ENCODE measurements at regions not wholly inside any gene's neighbourhood (a gene's known extent, or its start where the extent isn't known, plus 50 kb on each side); places are given as distances from the start of the nearest gene placed in this dataset. TPM values are rescaled to one million over a fixed set of nuclear protein-coding genes. Genes with fewer than 3 reads are reported as not detected.

- H3K9me3 ChIP-seq (replicated peaks in 1 of 2; ENCODE audit: control insufficient read depth in 1 of 2, insufficient read depth in 1 of 2, low read length in 2 of 2) = peaks cover 0 to 3% of the 10 kb centered on the region in 2 donors
- WGBS (ENCODE audit: insufficient coverage) = no CpG with 5 or more reads among the region's 3 CpGs
- H3K4me1 ChIP-seq (ENCODE audit: control insufficient read depth in 1 of 2, insufficient read depth in 2 of 2, low read length in 2 of 2) = no peaks in the 10 kb centered on the region
- no peaks in the 10 kb centered on the region for H3K36me3 ChIP-seq (replicated peaks in 1 of 2; ENCODE audit: control insufficient read depth in 1 of 2, insufficient read depth in 2 of 2, low read length in 2 of 2)
- Mint-ChIP-seq H3K36me3 (no peaks in the 10 kb centered on the region), H3K27me3 (ENCODE audit: low read depth in 3 of 3) (peaks cover 0 to 4% (median 0%) of the 10 kb centered on the region in 3 donors), H3K4me3 (no peak overlapping the region), H3K27ac (no peak overlapping the region), H3K4me1 (no peaks in the 10 kb centered on the region), H3K9me3 (peaks cover 0 to 16% (median 4%) of the 10 kb centered on the region in 7 donors)
- no peak overlapping the region for H2AFZ ChIP-seq (ENCODE audit: insufficient read depth, low read depth, low read length, poor library complexity, severe bottlenecking)
- no peak overlapping the region for H3K27ac ChIP-seq (ENCODE audit: low read depth in 1 of 2, low read length in 2 of 2)
- intact Hi-C loops (cut with micrococcal nuclease) = no loop called here
- no peak overlapping the region for H3K4me3 ChIP-seq (replicated peaks in 1 of 3; ENCODE audit: low read depth in 2 of 3, low read length in 3 of 3)
- no peak for TF ChIP-seq CTCF (IDR thresholded peaks at IDR 0.05)
- no peak for DNase-seq
- H3K9ac ChIP-seq (ENCODE audit: insufficient read depth, low read length, poor library complexity, severe bottlenecking) = no peak overlapping the region
- no peaks in the 10 kb centered on the region for H4K20me1 ChIP-seq (ENCODE audit: insufficient read depth, low read length)
- H3K79me2 ChIP-seq (ENCODE audit: insufficient read depth, low read length) = no peaks in the 10 kb centered on the region
- H3K4me2 ChIP-seq (replicated peaks; ENCODE audit: extremely low read depth, low read length, poor library complexity, severe bottlenecking) = no peak overlapping the region
- no peaks in the 10 kb centered on the region for H3K27me3 ChIP-seq (ENCODE audit: control insufficient read depth in 2 of 2, insufficient read depth in 2 of 2, low read length in 2 of 2)
These were observed 579.9 kb downstream of the CDH18 start for GRCh38 chr5:19408149-19408548.

- Mint-ChIP-seq H3K27me3 (ENCODE audit: low read depth in 3 of 3) (peaks cover 0 to 4% (median 0%) of the 10 kb centered on the region in 3 donors), H3K27ac (no peak overlapping the region), H3K36me3 (no peaks in the 10 kb centered on the region), H3K4me1 (no peaks in the 10 kb centered on the region), H3K9me3 (peaks cover 0 to 12% (median 2%) of the 10 kb centered on the region in 7 donors), H3K4me3 (no peak overlapping the region)
- no peak overlapping the region for H3K27ac ChIP-seq (ENCODE audit: low read depth in 1 of 2, low read length in 2 of 2)
- H4K20me1 ChIP-seq (ENCODE audit: insufficient read depth, low read length) = no peaks in the 10 kb centered on the region
- no peaks in the 10 kb centered on the region for H3K79me2 ChIP-seq (ENCODE audit: insufficient read depth, low read length)
- no peak overlapping the region for H2AFZ ChIP-seq (ENCODE audit: insufficient read depth, low read depth, low read length, poor library complexity, severe bottlenecking)
- H3K4me1 ChIP-seq (ENCODE audit: control insufficient read depth in 1 of 2, insufficient read depth in 2 of 2, low read length in 2 of 2) = no peaks in the 10 kb centered on the region
- no peak overlapping the region for H3K4me2 ChIP-seq (replicated peaks; ENCODE audit: extremely low read depth, low read length, poor library complexity, severe bottlenecking)
- no peak for DNase-seq
- H3K4me3 ChIP-seq (replicated peaks in 1 of 3; ENCODE audit: low read depth in 2 of 3, low read length in 3 of 3) = no peak overlapping the region
- intact Hi-C loops (cut with micrococcal nuclease) = no loop called here
- WGBS (ENCODE audit: insufficient coverage) = no CpG with 5 or more reads among the region's 3 CpGs
- no peak for TF ChIP-seq CTCF (IDR thresholded peaks at IDR 0.05)
- H3K36me3 ChIP-seq (replicated peaks in 1 of 2; ENCODE audit: control insufficient read depth in 1 of 2, insufficient read depth in 2 of 2, low read length in 2 of 2) = no peaks in the 10 kb centered on the region
- no peak overlapping the region for H3K9ac ChIP-seq (ENCODE audit: insufficient read depth, low read length, poor library complexity, severe bottlenecking)
- H3K9me3 ChIP-seq (replicated peaks in 1 of 2; ENCODE audit: control insufficient read depth in 1 of 2, insufficient read depth in 1 of 2, low read length in 2 of 2) = peaks cover 0 to 3% of the 10 kb centered on the region in 2 donors
- no peaks in the 10 kb centered on the region for H3K27me3 ChIP-seq (ENCODE audit: control insufficient read depth in 2 of 2, insufficient read depth in 2 of 2, low read length in 2 of 2)
These were observed 576.1 kb downstream of the CDH18 start for GRCh38 chr5:19411936-19412335.

Small RNA genes in the stretch of these regions (small RNA-seq; reads per million reads assigned to genes)
- gene AC025768.1 (ENCODE audit: insufficient read length, low read depth) (not detected), gene RF00017 (ENCODE audit: insufficient read length, low read depth) (not detected), gene RF00136 (ENCODE audit: insufficient read length, low read depth) (not detected), gene RN7SL58P (ENCODE audit: insufficient read length, low read depth) (not detected)

Data from CD14-positive monocyte (primary cell).